ENCODE measurements at regions not wholly inside any gene's neighbourhood (a gene's known extent, or its start where the extent isn't known, plus 50 kb on each side); places are given as distances from the start of the nearest gene placed in this dataset.

GRCh38 chr1:163758977-163759670 lies 437.4 kb downstream of the NUF2 start:
- no peak for DNase-seq

GRCh38 chr1:163761898-163762297 lies 440.1 kb downstream of the NUF2 start:
- no peak for DNase-seq

DNA sequence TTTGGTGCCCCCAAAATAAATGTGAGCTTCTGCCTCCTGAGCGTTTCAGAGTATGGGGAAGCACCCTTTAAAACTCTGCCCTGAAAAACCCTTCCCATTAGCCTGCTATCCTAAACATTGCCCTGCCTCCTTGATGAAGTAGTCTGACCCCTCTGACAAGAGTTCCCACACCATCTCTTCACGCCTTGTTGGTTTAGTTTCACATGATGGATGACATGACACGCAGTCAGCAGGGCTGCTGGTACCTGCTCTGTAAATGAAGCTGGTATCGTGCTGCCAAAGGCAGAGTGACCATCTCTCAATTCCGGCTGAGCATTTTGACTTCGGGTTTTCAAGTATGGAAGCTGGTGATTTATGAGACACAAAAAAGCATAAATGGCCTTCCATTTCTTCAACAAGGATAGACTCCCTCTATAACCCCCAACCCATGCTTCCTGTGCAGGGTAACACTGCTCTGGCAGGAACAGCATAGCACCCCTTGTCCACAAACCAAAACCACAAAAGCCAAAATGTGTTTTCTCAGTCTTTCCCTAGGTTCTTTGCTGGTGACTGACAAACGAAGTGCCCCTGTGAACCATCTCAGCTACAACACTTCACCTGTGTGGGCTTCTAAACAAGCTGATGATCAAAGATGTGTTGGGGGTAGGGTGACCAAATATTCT lies 444.6 kb downstream of the NUF2 start:
- DNase-seq: no peak

DNA sequence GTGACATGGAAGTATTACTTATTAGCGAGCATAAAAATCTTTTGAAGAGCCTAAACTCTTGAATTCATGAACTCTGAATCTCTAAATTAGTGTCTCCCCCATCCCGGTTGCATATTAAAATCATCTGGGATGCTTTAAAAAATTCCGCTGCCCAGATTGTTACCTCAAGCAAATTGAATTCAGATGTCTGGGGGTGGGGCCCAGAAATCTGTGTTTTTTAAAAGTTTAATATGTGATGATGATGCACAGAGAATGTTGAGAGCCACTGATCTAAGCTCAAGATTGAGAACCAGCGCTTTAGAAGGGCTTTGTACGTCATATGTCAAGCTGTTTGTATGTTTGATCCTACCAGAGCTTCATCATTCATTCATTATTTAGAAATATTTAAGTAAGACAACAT lies 446.8 kb downstream of the NUF2 start:
- DNase-seq: no peak

- no peak for DNase-seq
Observed at GRCh38 chr1:163770265-163770664, 448.5 kb downstream of the NUF2 start.

- no peak for DNase-seq
Observed at GRCh38 chr1:163771637-163772036, 449.9 kb downstream of the NUF2 start.

- no peak for DNase-seq
Observed at GRCh38 chr1:163772246-163772645, 450.5 kb downstream of the NUF2 start.

DNA sequence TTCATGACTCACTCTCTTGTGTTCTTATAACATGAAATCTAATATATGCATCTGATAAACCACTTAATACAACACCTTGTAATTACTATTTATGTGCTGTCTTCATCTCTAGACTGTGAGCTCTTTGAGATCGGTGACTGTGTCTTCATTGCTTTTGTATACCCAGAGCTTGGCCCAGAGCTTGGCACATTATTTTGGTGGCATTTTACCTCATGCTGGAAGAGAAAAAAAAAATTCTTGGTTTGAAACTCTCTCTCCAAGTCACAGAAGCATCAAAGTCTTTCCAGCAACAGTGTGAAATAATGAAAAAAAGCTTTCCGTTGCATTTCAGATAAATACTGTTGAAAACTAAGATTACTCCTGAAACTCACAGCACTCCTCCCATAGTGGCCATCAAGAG lies 451.6 kb downstream of the NUF2 start:
- no peak for DNase-seq

GRCh38 chr1:163774401-163774945 lies 452.7 kb downstream of the NUF2 start:
- DNase-seq: no peak

- DNase-seq: no peak
Observed at GRCh38 chr1:163774978-163775620, 453.3 kb downstream of the NUF2 start.

GRCh38 chr1:163777205-163777604 lies 455.5 kb downstream of the NUF2 start:
- DNase-seq: no peak

GRCh38 chr1:163781146-163781545 lies 459.4 kb downstream of the NUF2 start:
- DNase-seq: no peak

- DNase-seq: no peak
Observed at GRCh38 chr1:163785868-163786405, 464.2 kb downstream of the NUF2 start.

- no peak for DNase-seq
Observed at GRCh38 chr1:163789911-163790310, 468.2 kb downstream of the NUF2 start.

GRCh38 chr1:163794551-163794950 lies 472.8 kb downstream of the NUF2 start:
- DNase-seq: no peak

GRCh38 chr1:163796394-163796821 lies 474.7 kb downstream of the NUF2 start:
- no peak for DNase-seq

GRCh38 chr1:163797816-163798215 lies 476.1 kb downstream of the NUF2 start:
- DNase-seq: no peak

- DNase-seq: no peak
Observed at GRCh38 chr1:163799190-163799805, 477.5 kb downstream of the NUF2 start.

GRCh38 chr1:163807331-163808049 lies 485.7 kb downstream of the NUF2 start:
- no peak for DNase-seq

DNA sequence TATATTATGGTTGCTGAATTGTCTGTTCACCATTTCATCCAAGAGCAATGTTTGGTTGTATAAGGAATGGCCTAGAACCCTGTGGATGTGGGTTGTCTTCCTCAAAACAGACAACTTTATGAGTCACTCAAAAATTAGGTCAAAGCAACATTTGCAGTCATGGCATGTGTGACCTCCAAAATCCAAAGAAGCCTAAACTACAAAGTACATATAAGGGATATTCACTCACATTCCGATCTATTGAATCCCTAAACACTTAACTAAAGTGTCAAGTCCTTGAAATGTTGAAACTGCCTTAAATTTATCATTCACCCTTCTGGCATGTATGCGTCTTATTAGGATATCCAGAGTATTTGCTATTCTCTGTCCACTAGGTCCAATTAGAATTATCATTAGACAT lies 491.5 kb downstream of the NUF2 start:
- DNase-seq: no peak

GRCh38 chr1:163820226-163820625 lies 498.5 kb downstream of the NUF2 start:
- peak; percentile 19 for DNase-seq

DNA sequence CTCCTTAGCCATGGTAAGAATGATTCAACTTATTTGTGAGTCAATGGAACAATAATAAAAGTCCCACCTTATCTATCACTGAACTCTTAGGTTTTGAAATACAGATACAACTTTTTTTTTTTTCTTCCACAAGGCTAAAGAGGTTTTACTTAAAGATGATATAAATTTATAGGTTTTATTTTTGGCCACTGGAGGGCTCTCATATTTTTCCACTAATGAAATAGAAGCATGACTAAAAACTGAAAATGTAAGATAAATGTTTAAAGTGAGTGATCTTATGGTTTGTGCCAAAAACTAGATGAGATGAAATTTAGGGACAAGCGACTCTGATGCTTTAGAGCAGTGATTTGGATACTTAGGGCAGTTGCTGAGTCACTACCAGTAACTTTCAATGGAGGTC lies 499.0 kb downstream of the NUF2 start:
- no peak for DNase-seq

DNA sequence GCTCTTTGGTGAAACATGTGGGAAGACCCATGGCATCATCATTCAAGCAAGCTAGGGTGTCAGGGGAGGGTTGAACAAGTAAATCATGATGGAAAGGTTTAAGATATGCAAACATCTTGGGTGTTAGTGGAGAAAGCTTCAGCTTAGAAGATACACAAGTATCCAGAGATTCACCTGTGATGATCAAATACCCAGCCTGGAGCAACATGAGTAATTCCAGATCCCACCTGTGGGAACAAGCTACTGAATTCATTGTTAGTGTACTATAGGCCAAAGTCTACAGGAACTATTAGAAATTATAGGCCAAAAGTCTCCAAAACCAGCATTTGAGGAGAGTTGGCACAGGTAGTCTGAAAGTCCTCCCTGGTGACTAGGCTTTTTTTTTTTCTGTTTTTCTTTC lies 499.9 kb downstream of the NUF2 start:
- DNase-seq: no peak

All from NCI-H1092 treated with DMSO at 0.1 percent for 48 hours (cell line).